GM19239 (cell line): ENCODE measurements at regions not wholly inside any gene's neighbourhood (a gene's known extent, or its start where the extent isn't known, plus 50 kb on each side); places are given as distances from the start of the nearest gene placed in this dataset.

Experiments
- DNase-seq: peaks from one replicate; pipeline ENCODE4 v3.0.0; 2011; ENCODE audit warnings: low spot score; ENCODE audit not compliant: insufficient read length
- FAIRE-seq: peaks from 2 replicates; lab custom pipeline; 2011; peaks lifted over from hg19 to GRCh38; lab: Jason Lieb, UNC

GRCh38 chr5:8682381-8682780, 813.4 kb downstream of the MTRR start:
- FAIRE-seq (no peak), DNase-seq (no peak)

- FAIRE-seq (no peak), DNase-seq (no peak)
Measured at GRCh38 chr5:8683496-8683895, 814.5 kb downstream of the MTRR start.

- no peak for DNase-seq
- FAIRE-seq, result no peak
Measured at GRCh38 chr5:8685704-8686103, 816.8 kb downstream of the MTRR start.

GRCh38 chr5:8686707-8687106, 817.8 kb downstream of the MTRR start:
- no peak for FAIRE-seq
- DNase-seq, result no peak

- no peak for FAIRE-seq
Measured at GRCh38 chr5:8689773-8690172, 820.8 kb downstream of the MTRR start.

GRCh38 chr5:8691221-8691620, 822.3 kb downstream of the MTRR start:
- no peak for FAIRE-seq

More at GRCh38 chr5:8689773-8690172, 820.8 kb downstream of the MTRR start:
- no peak for DNase-seq

GRCh38 chr5:8693341-8693844, 824.4 kb downstream of the MTRR start:
- DNase-seq (no peak), FAIRE-seq (no peak)

More at GRCh38 chr5:8691221-8691620, 822.3 kb downstream of the MTRR start:
- DNase-seq, result no peak

GRCh38 chr5:8694545-8694944, 825.6 kb downstream of the MTRR start:
- FAIRE-seq (no peak), DNase-seq (no peak)

- FAIRE-seq, result no peak
Measured at GRCh38 chr5:8695902-8696845, 827.2 kb downstream of the MTRR start.

GRCh38 chr5:8700222-8700621, 831.3 kb downstream of the MTRR start:
- FAIRE-seq (no peak), DNase-seq (no peak)

More at GRCh38 chr5:8695902-8696845, 827.2 kb downstream of the MTRR start:
- DNase-seq, result no peak

- no peak for FAIRE-seq
- DNase-seq, result no peak
Measured at GRCh38 chr5:8700671-8701070, 831.7 kb downstream of the MTRR start.

GRCh38 chr5:8701251-8701650, 832.3 kb downstream of the MTRR start:
- DNase-seq (no peak), FAIRE-seq (no peak)

GRCh38 chr5:8710426-8710930, 835.4 kb downstream of the SEMA5A start:
- no peak for FAIRE-seq
- DNase-seq, result no peak

GRCh38 chr5:8714198-8714597, 831.7 kb downstream of the SEMA5A start:
- no peak for FAIRE-seq
- no peak for DNase-seq

- FAIRE-seq (no peak), DNase-seq (no peak)
Measured at GRCh38 chr5:8714861-8715260, 831.0 kb downstream of the SEMA5A start.

GRCh38 chr5:8719796-8720195, 826.1 kb downstream of the SEMA5A start:
- DNase-seq (no peak), FAIRE-seq (no peak)

- no peak for DNase-seq
- no peak for FAIRE-seq
Measured at GRCh38 chr5:8720506-8720905, 825.4 kb downstream of the SEMA5A start.

GRCh38 chr5:8721536-8721935, 824.3 kb downstream of the SEMA5A start:
- DNase-seq (no peak), FAIRE-seq (no peak)

- no peak for FAIRE-seq
Measured at GRCh38 chr5:8726383-8727036, 819.4 kb downstream of the SEMA5A start.

GRCh38 chr5:8727396-8727795, 818.5 kb downstream of the SEMA5A start:
- DNase-seq, result no peak

More at GRCh38 chr5:8726383-8727036, 819.4 kb downstream of the SEMA5A start:
- DNase-seq, result no peak

GRCh38 chr5:8729437-8729836, 816.4 kb downstream of the SEMA5A start:
- no peak for FAIRE-seq
- no peak for DNase-seq

More at GRCh38 chr5:8727396-8727795, 818.5 kb downstream of the SEMA5A start:
- no peak for FAIRE-seq
